WTC11 (cell line): ENCODE measurements at regions not wholly inside any gene's neighbourhood (a gene's known extent, or its start where the extent isn't known, plus 50 kb on each side); places are given as distances from the start of the nearest gene placed in this dataset.

ENCODE experiments used
- CREB1 ChIP-seq: sonication (generic); formaldehyde crosslinking; IDR thresholded peaks from 2 replicates; pipeline ENCODE4 v1.8.0; 2023; ENCODE audit warnings: mild to moderate bottlenecking, missing genetic modification reagents
- ELF4 ChIP-seq: sonication (generic); formaldehyde crosslinking; IDR thresholded peaks from 2 replicates; pipeline ENCODE4 v1.8.1; 2022; ENCODE audit warnings: low read depth, mild to moderate bottlenecking, moderate library complexity, missing genetic modification reagents
- ETV6 ChIP-seq: sonication (generic); formaldehyde crosslinking; IDR thresholded peaks from 2 replicates; pipeline ENCODE4 v1.8.1; 2022; ENCODE audit warnings: mild to moderate bottlenecking, missing genetic modification reagents
- HMGA2 ChIP-seq: fragments of 250-450 bp; sonication (Bioruptor Pico); IDR thresholded peaks from 2 replicates; pipeline ENCODE4 v1.4.0; 2021; ENCODE audit warnings: mild to moderate bottlenecking, moderate library complexity
- JUN ChIP-seq: sonication (generic); formaldehyde crosslinking; IDR thresholded peaks from 2 replicates; pipeline ENCODE4 v1.8.0; 2023; ENCODE audit warnings: mild to moderate bottlenecking, missing genetic modification reagents
- MXD4 ChIP-seq: fragments of 250-450 bp; sonication (Bioruptor Pico); IDR thresholded peaks from 2 replicates; pipeline ENCODE4 v1.8.0; 2021; ENCODE audit warnings: mild to moderate bottlenecking, moderate library complexity, borderline replicate concordance
- TF ChIP-seq, protein P1 (sequence below): fragments of 200-600 bp; IDR thresholded peaks from 2 replicates; pipeline ENCODE4 v1.8.0; 2022; ENCODE audit warnings: antibody characterized with exemption
- TF ChIP-seq, protein P2 (sequence below): sonication (generic); formaldehyde crosslinking; IDR thresholded peaks from 2 replicates; pipeline ENCODE4 v1.8.1; 2022; ENCODE audit warnings: low read depth, missing genetic modification reagents, borderline replicate concordance
- TF ChIP-seq, protein P3 (sequence below): sonication (generic); formaldehyde crosslinking; IDR thresholded peaks from 2 replicates; pipeline ENCODE4 v1.8.0; 2022; ENCODE audit warnings: missing genetic modification reagents
- TF ChIP-seq, protein P4 (sequence below): sonication (generic); formaldehyde crosslinking; IDR thresholded peaks from 2 replicates; pipeline ENCODE4 v1.8.1; 2023; ENCODE audit warnings: mild to moderate bottlenecking, missing genetic modification reagents
- TF ChIP-seq, protein P5 (sequence below): sonication (generic); formaldehyde crosslinking; IDR thresholded peaks from 2 replicates; pipeline ENCODE4 v1.8.1; 2022; ENCODE audit warnings: mild to moderate bottlenecking, missing genetic modification reagents, moderate library complexity, borderline replicate concordance

DNA sequence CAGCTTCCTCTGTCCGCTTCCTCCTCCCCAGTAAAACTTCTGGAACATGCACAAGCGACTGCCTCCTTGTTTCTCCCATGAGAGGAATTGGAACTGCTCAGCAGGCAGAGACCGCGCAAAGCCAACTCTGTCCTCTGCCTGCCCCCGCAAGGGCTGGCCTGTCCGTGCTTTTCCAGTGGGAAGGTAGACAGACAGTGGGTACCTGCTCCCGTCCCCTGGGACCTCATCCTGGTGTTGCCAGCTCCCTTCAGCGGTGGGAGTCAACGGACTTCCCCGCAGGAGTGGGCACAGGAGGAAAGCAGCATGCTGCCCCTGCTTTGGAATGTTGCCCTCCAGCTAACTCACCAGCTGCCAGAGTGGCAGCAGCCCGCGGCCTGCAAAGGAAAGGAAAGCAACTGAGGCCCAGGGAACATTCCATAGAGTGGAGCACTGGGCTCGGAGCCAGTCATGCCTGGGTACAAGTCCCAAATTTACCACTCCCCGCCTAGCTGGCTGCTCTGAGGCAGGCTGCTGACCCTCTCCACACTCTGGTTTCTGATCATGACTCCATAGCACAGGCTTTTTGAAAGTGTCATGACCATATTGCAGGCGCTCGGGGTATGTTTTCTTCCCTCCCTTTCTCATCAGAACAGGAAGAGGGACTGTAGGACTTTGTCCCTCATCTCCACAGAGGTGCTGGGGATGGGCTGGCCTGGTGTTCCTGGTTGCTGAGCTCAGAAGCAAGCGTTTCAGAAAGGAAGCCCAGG, 89.2 kb upstream of the CLMN start:
- no peak for TF ChIP-seq ETV6 (CRISPR knock-in tag)
- no peak for TF ChIP-seq ELF4 (CRISPR knock-in tag)
- no peak for TF ChIP-seq HMGA2 (CRISPR knock-in tag)
- TF ChIP-seq, protein P1, sequence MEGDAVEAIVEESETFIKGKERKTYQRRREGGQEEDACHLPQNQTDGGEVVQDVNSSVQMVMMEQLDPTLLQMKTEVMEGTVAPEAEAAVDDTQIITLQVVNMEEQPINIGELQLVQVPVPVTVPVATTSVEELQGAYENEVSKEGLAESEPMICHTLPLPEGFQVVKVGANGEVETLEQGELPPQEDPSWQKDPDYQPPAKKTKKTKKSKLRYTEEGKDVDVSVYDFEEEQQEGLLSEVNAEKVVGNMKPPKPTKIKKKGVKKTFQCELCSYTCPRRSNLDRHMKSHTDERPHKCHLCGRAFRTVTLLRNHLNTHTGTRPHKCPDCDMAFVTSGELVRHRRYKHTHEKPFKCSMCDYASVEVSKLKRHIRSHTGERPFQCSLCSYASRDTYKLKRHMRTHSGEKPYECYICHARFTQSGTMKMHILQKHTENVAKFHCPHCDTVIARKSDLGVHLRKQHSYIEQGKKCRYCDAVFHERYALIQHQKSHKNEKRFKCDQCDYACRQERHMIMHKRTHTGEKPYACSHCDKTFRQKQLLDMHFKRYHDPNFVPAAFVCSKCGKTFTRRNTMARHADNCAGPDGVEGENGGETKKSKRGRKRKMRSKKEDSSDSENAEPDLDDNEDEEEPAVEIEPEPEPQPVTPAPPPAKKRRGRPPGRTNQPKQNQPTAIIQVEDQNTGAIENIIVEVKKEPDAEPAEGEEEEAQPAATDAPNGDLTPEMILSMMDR, result no peak
- TF ChIP-seq MXD4, result no peak
- TF ChIP-seq, protein P2, sequence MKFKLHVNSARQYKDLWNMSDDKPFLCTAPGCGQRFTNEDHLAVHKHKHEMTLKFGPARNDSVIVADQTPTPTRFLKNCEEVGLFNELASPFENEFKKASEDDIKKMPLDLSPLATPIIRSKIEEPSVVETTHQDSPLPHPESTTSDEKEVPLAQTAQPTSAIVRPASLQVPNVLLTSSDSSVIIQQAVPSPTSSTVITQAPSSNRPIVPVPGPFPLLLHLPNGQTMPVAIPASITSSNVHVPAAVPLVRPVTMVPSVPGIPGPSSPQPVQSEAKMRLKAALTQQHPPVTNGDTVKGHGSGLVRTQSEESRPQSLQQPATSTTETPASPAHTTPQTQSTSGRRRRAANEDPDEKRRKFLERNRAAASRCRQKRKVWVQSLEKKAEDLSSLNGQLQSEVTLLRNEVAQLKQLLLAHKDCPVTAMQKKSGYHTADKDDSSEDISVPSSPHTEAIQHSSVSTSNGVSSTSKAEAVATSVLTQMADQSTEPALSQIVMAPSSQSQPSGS (CRISPR knock-in tag), result no peak
- TF ChIP-seq, protein P3, sequence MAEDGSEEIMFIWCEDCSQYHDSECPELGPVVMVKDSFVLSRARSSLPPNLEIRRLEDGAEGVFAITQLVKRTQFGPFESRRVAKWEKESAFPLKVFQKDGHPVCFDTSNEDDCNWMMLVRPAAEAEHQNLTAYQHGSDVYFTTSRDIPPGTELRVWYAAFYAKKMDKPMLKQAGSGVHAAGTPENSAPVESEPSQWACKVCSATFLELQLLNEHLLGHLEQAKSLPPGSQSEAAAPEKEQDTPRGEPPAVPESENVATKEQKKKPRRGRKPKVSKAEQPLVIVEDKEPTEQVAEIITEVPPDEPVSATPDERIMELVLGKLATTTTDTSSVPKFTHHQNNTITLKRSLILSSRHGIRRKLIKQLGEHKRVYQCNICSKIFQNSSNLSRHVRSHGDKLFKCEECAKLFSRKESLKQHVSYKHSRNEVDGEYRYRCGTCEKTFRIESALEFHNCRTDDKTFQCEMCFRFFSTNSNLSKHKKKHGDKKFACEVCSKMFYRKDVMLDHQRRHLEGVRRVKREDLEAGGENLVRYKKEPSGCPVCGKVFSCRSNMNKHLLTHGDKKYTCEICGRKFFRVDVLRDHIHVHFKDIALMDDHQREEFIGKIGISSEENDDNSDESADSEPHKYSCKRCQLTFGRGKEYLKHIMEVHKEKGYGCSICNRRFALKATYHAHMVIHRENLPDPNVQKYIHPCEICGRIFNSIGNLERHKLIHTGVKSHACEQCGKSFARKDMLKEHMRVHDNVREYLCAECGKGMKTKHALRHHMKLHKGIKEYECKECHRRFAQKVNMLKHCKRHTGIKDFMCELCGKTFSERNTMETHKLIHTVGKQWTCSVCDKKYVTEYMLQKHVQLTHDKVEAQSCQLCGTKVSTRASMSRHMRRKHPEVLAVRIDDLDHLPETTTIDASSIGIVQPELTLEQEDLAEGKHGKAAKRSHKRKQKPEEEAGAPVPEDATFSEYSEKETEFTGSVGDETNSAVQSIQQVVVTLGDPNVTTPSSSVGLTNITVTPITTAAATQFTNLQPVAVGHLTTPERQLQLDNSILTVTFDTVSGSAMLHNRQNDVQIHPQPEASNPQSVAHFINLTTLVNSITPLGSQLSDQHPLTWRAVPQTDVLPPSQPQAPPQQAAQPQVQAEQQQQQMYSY (CRISPR knock-in tag), result no peak
- TF ChIP-seq, protein P4, sequence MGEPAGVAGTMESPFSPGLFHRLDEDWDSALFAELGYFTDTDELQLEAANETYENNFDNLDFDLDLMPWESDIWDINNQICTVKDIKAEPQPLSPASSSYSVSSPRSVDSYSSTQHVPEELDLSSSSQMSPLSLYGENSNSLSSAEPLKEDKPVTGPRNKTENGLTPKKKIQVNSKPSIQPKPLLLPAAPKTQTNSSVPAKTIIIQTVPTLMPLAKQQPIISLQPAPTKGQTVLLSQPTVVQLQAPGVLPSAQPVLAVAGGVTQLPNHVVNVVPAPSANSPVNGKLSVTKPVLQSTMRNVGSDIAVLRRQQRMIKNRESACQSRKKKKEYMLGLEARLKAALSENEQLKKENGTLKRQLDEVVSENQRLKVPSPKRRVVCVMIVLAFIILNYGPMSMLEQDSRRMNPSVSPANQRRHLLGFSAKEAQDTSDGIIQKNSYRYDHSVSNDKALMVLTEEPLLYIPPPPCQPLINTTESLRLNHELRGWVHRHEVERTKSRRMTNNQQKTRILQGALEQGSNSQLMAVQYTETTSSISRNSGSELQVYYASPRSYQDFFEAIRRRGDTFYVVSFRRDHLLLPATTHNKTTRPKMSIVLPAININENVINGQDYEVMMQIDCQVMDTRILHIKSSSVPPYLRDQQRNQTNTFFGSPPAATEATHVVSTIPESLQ, result no peak
- TF ChIP-seq, protein P5, sequence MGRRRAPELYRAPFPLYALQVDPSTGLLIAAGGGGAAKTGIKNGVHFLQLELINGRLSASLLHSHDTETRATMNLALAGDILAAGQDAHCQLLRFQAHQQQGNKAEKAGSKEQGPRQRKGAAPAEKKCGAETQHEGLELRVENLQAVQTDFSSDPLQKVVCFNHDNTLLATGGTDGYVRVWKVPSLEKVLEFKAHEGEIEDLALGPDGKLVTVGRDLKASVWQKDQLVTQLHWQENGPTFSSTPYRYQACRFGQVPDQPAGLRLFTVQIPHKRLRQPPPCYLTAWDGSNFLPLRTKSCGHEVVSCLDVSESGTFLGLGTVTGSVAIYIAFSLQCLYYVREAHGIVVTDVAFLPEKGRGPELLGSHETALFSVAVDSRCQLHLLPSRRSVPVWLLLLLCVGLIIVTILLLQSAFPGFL (CRISPR knock-in tag), result no peak
- no peak for TF ChIP-seq CREB1
- TF ChIP-seq JUN, result no peak
